ENCODE measurements at regions not wholly inside any gene's neighbourhood (a gene's known extent, or its start where the extent isn't known, plus 50 kb on each side); places are given as distances from the start of the nearest gene placed in this dataset.

GRCh38 chr11:45484326-45484883 lies 181.0 kb downstream of the CHST1 start:
- Histone ChIP-seq H3K4me2 (no peak overlapping the region), H3K9me3 (no peaks in the 10 kb centered on the region), H3K4me3 (no peak overlapping the region), H3K4me1 (no peaks in the 10 kb centered on the region), H3K27ac (no peak overlapping the region)
- peak in 1 of 2 experiments; percentile 21; a peak in 1 of 6 replicates for ATAC-seq
- CTCF ChIA-PET = interaction anchor here (0.9 to 2.4 kb wide), 3 partner anchors 8 to 373 kb away, joined by 3 to 7 read pairs (median 7); no protein-coding TSS in a partner anchor
- DNase-seq (ENCODE audit: low read depth in 1 of 2, low spot score in 1 of 2) = no peak
- POLR2A ChIA-PET = no interaction called here
- FAIRE-seq = no peak
- TF ChIP-seq NFE2L2 (conservative IDR thresholded peaks at IDR 0.05; ENCODE audit: low read length) (no peak), HOXB5 (CRISPR knock-in tag; IDR thresholded peaks at IDR 0.05) (no peak), KDM1A (IDR thresholded peaks at IDR 0.05; ENCODE audit: low read depth) (no peak), CHD4 (IDR thresholded peaks at IDR 0.05; ENCODE audit: borderline replicate concordance) (no peak), ZFP36 (IDR thresholded peaks at IDR 0.05; ENCODE audit: borderline replicate concordance, partially characterized antibody) (no peak), ATOH8 (CRISPR knock-in tag; IDR thresholded peaks at IDR 0.05; ENCODE audit: low read depth) (no peak), ELK1 (IDR thresholded peaks at IDR 0.05; ENCODE audit: low read depth, low read length) (no peak), BHLHE40 (IDR thresholded peaks at IDR 0.05; ENCODE audit: low read depth, low read length) (no peak)
- WGBS (ENCODE audit: missing lambda C conversion rate) = 53% methylated on average over 10 of the region's 11 CpGs

GRCh38 chr11:45483416-45483815 lies 182.0 kb downstream of the CHST1 start:
- FAIRE-seq = no peak
- 59% methylated on average over 5 of the region's 5 CpGs for WGBS (ENCODE audit: missing lambda C conversion rate)
- ChIA-PET CTCF (no interaction called here), POLR2A (no interaction called here)
- H3K27ac ChIP-seq = no peak overlapping the region
- H3K4me1 ChIP-seq = no peaks in the 10 kb centered on the region
- DNase-seq (ENCODE audit: low read depth in 1 of 2, low spot score in 1 of 2) = no peak
- TF ChIP-seq ELK1 (IDR thresholded peaks at IDR 0.05; ENCODE audit: low read depth, low read length) (no peak), ESRRA (IDR thresholded peaks at IDR 0.05; ENCODE audit: borderline replicate concordance, low read length) (no peak), BCL3 (IDR thresholded peaks at IDR 0.05) (no peak), FOXS1 (CRISPR knock-in tag; IDR thresholded peaks at IDR 0.05) (no peak), POLR2AphosphoS2 (conservative IDR thresholded peaks at IDR 0.05; ENCODE audit: low read length) (no peak)
- ATAC-seq = no peak
- H3K9me3 ChIP-seq = no peaks in the 10 kb centered on the region
- no peak overlapping the region for H3K4me3 ChIP-seq
- H3K4me2 ChIP-seq = no peak overlapping the region

GRCh38 chr11:45482331-45482730 lies 183.1 kb downstream of the CHST1 start:
- no peak for DNase-seq (ENCODE audit: low read depth in 1 of 2, low spot score in 1 of 2)
- no peaks in the 10 kb centered on the region for H3K9me3 ChIP-seq
- no peak overlapping the region for H3K4me3 ChIP-seq
- no peak for ATAC-seq
- POLR2A ChIA-PET = no interaction called here
- H3K4me2 ChIP-seq = no peak overlapping the region
- FAIRE-seq = no peak
- TF ChIP-seq RCOR1 (IDR thresholded peaks at IDR 0.05; ENCODE audit: low read depth, low read length) = no peak
- no peak for TF ChIP-seq MAZ (IDR thresholded peaks at IDR 0.05; ENCODE audit: borderline replicate concordance, low read depth, low read length)
- no peak for TF ChIP-seq KDM5A (IDR thresholded peaks at IDR 0.05)
- no peak for TF ChIP-seq EP300 (IDR thresholded peaks at IDR 0.05)
- TF ChIP-seq RAD21 (conservative IDR thresholded peaks at IDR 0.05 in 1 of 2, IDR thresholded peaks at IDR 0.05 in 1 of 2) = no peak
- TF ChIP-seq CEBPB (IDR thresholded peaks at IDR 0.05) = no peak
- TF ChIP-seq FOSL2 (IDR thresholded peaks at IDR 0.05) = no peak
- no peak for TF ChIP-seq FOSL2 (CRISPR knock-in tag; IDR thresholded peaks at IDR 0.05)
- TF ChIP-seq NPAS2 (CRISPR knock-in tag; IDR thresholded peaks at IDR 0.05; ENCODE audit: borderline replicate concordance) = no peak
- TF ChIP-seq HOXA7 (CRISPR knock-in tag; IDR thresholded peaks at IDR 0.05) = no peak
- 43% methylated on average over 7 of the region's 7 CpGs for WGBS (ENCODE audit: missing lambda C conversion rate)
- H3K4me1 ChIP-seq = no peaks in the 10 kb centered on the region
- CTCF ChIA-PET = interaction anchor here (1.4 kb wide), 1 partner anchor 289 kb away, joined by 6 read pairs; no protein-coding TSS in a partner anchor
- no peak overlapping the region for H3K27ac ChIP-seq
